Activated naive CD4-positive, alpha-beta T cell treated with anti-CD3 and anti-CD28 coated beads, Interleukin-2, amount 50 U/mL, for 72 hours (primary cell): ENCODE measurements at regions not wholly inside any gene's neighbourhood (a gene's known extent, or its start where the extent isn't known, plus 50 kb on each side); places are given as distances from the start of the nearest gene placed in this dataset.

Experiments
- ATAC-seq, 2 donors: fragments of 150-1000 bp; cut with Tn5 transposase; 2 replicates each; pipeline ENCODE4 v1.10.0; 2021; ENCODE audit warnings: mild to moderate bottlenecking in 2 of 2, moderate library complexity in 2 of 2
- DNase-seq, 2 donors: peaks; one replicate each; pipeline ENCODE4 v3.0.0; 2021 to 2022; ENCODE audit warnings: low spot score in 2 of 2
- H3K27ac Mint-ChIP-seq, 2 donors: one replicate each; pipeline ENCODE4 v1.8.0; 2022; ENCODE audit warnings: mild to moderate bottlenecking in 2 of 2, mixed read lengths in 2 of 2
- H3K36me3 Mint-ChIP-seq, 2 donors: one replicate each; pipeline ENCODE4 v1.8.0; 2022; ENCODE audit warnings: mixed read lengths in 2 of 2
- H3K9me3 Mint-ChIP-seq, 2 donors: one replicate each; pipeline ENCODE4 v1.8.0; 2022; ENCODE audit warnings: mixed read lengths in 2 of 2

- DNase-seq (no peak), ATAC-seq (no peak)
- H3K9me3 Mint-ChIP-seq: peaks cover 20 to 22% of the 10 kb centered on the region in 2 donors
- H3K36me3 Mint-ChIP-seq: peaks cover 10 to 12% of the 10 kb centered on the region in 2 donors
- no peak overlapping the region for H3K27ac Mint-ChIP-seq
Observed at GRCh38 chr1:5093042-5093441, 438.6 kb downstream of the AJAP1 start.

- Mint-ChIP-seq H3K36me3 (no peaks in the 10 kb centered on the region), H3K9me3 (peaks cover 7 to 8% of the 10 kb centered on the region in 2 donors), H3K27ac (peak overlapping the region in 1 of 2 donors; percentile 67)
- DNase-seq: no peak
- ATAC-seq: no peak
Observed at GRCh38 chr1:5084676-5085075, 430.3 kb downstream of the AJAP1 start.

- no peak for DNase-seq
- peaks cover 0 to 5% of the 10 kb centered on the region in 2 donors for H3K36me3 Mint-ChIP-seq
- H3K9me3 Mint-ChIP-seq: peaks cover 3 to 6% of the 10 kb centered on the region in 2 donors
- no peak for ATAC-seq
- no peak overlapping the region for H3K27ac Mint-ChIP-seq
Observed at GRCh38 chr1:5067246-5067645, 412.8 kb downstream of the AJAP1 start.

GRCh38 chr1:5053744-5054143 is 399.3 kb downstream of the AJAP1 start:
- Mint-ChIP-seq H3K36me3 (peaks cover 0 to 14% of the 10 kb centered on the region in 2 donors), H3K27ac (no peak overlapping the region), H3K9me3 (peaks cover 10 to 16% of the 10 kb centered on the region in 2 donors)
- ATAC-seq (no peak), DNase-seq (no peak)

- H3K9me3 Mint-ChIP-seq: peaks cover 0 to 2% of the 10 kb centered on the region in 2 donors
- no peak overlapping the region for H3K27ac Mint-ChIP-seq
- H3K36me3 Mint-ChIP-seq: no peaks in the 10 kb centered on the region
- ATAC-seq (no peak), DNase-seq (no peak)
Observed at GRCh38 chr1:5029136-5029535, 374.7 kb downstream of the AJAP1 start.

- Mint-ChIP-seq H3K27ac (no peak overlapping the region), H3K9me3 (no peaks in the 10 kb centered on the region), H3K36me3 (no peaks in the 10 kb centered on the region)
- DNase-seq (no peak), ATAC-seq (no peak)
Observed at GRCh38 chr1:5012249-5012648, 357.8 kb downstream of the AJAP1 start.

- Mint-ChIP-seq H3K36me3 (no peaks in the 10 kb centered on the region), H3K9me3 (peaks cover 0 to 2% of the 10 kb centered on the region in 2 donors), H3K27ac (no peak overlapping the region)
- ATAC-seq (no peak), DNase-seq (no peak)
Observed at GRCh38 chr1:5010656-5011055, 356.2 kb downstream of the AJAP1 start.

GRCh38 chr1:5010236-5010635 is 355.8 kb downstream of the AJAP1 start:
- ATAC-seq: no peak
- peaks cover 0 to 3% of the 10 kb centered on the region in 2 donors for H3K9me3 Mint-ChIP-seq
- H3K27ac Mint-ChIP-seq: no peak overlapping the region
- DNase-seq: no peak
- H3K36me3 Mint-ChIP-seq: peaks cover 0 to 1% of the 10 kb centered on the region in 2 donors

- DNase-seq: no peak
- no peak for ATAC-seq
- peaks cover 0 to 6% of the 10 kb centered on the region in 2 donors for H3K9me3 Mint-ChIP-seq
- no peak overlapping the region for H3K27ac Mint-ChIP-seq
- H3K36me3 Mint-ChIP-seq: peaks cover 0 to 4% of the 10 kb centered on the region in 2 donors
Observed at GRCh38 chr1:5009376-5010065, 355.1 kb downstream of the AJAP1 start.

GRCh38 chr1:5005171-5005570 is 350.8 kb downstream of the AJAP1 start:
- Mint-ChIP-seq H3K9me3 (peaks cover 15 to 19% of the 10 kb centered on the region in 2 donors), H3K36me3 (peaks cover 0 to 4% of the 10 kb centered on the region in 2 donors), H3K27ac (no peak overlapping the region)
- DNase-seq (no peak), ATAC-seq (no peak)

- H3K9me3 Mint-ChIP-seq: peaks cover 15 to 19% of the 10 kb centered on the region in 2 donors
- H3K36me3 Mint-ChIP-seq: peaks cover 0 to 4% of the 10 kb centered on the region in 2 donors
- no peak for ATAC-seq
- no peak for DNase-seq
- H3K27ac Mint-ChIP-seq: no peak overlapping the region
Observed at GRCh38 chr1:5002676-5003075, 348.3 kb downstream of the AJAP1 start.

- Mint-ChIP-seq H3K27ac (no peak overlapping the region), H3K9me3 (peaks cover 15 to 19% of the 10 kb centered on the region in 2 donors), H3K36me3 (peaks cover 0 to 4% of the 10 kb centered on the region in 2 donors)
- ATAC-seq: no peak
- DNase-seq: peak in 1 of 2 donors; percentile 5
Observed at GRCh38 chr1:5001466-5001865, 347.1 kb downstream of the AJAP1 start.

- no peak overlapping the region for H3K27ac Mint-ChIP-seq
- peaks cover 0 to 5% of the 10 kb centered on the region in 2 donors for H3K36me3 Mint-ChIP-seq
- DNase-seq: no peak
- no peak for ATAC-seq
- H3K9me3 Mint-ChIP-seq: peaks cover 0 to 9% of the 10 kb centered on the region in 2 donors
Observed at GRCh38 chr1:4986306-4986705, 331.9 kb downstream of the AJAP1 start.

- DNase-seq (no peak), ATAC-seq (no peak)
- peaks cover 0 to 9% of the 10 kb centered on the region in 2 donors for H3K9me3 Mint-ChIP-seq
- peaks cover 0 to 5% of the 10 kb centered on the region in 2 donors for H3K36me3 Mint-ChIP-seq
- H3K27ac Mint-ChIP-seq: no peak overlapping the region
Observed at GRCh38 chr1:4984841-4985240, 330.4 kb downstream of the AJAP1 start.

- H3K27ac Mint-ChIP-seq: no peak overlapping the region
- DNase-seq: no peak
- peaks cover 0 to 9% of the 10 kb centered on the region in 2 donors for H3K9me3 Mint-ChIP-seq
- no peak for ATAC-seq
- H3K36me3 Mint-ChIP-seq: peaks cover 0 to 5% of the 10 kb centered on the region in 2 donors
Observed at GRCh38 chr1:4980211-4980610, 325.8 kb downstream of the AJAP1 start.

- no peak for DNase-seq
- Mint-ChIP-seq H3K36me3 (peaks cover 0 to 5% of the 10 kb centered on the region in 2 donors), H3K27ac (no peak overlapping the region), H3K9me3 (peaks cover 0 to 8% of the 10 kb centered on the region in 2 donors)
- ATAC-seq: no peak
Observed at GRCh38 chr1:4978660-4979390, 324.4 kb downstream of the AJAP1 start.

GRCh38 chr1:4977701-4978100 is 323.3 kb downstream of the AJAP1 start:
- Mint-ChIP-seq H3K9me3 (peaks cover 0 to 5% of the 10 kb centered on the region in 2 donors), H3K36me3 (no peaks in the 10 kb centered on the region), H3K27ac (no peak overlapping the region)
- DNase-seq (no peak), ATAC-seq (no peak)
